ENCODE measurements at regions not wholly inside any gene's neighbourhood (a gene's known extent, or its start where the extent isn't known, plus 50 kb on each side); places are given as distances from the start of the nearest gene placed in this dataset.

DNA sequence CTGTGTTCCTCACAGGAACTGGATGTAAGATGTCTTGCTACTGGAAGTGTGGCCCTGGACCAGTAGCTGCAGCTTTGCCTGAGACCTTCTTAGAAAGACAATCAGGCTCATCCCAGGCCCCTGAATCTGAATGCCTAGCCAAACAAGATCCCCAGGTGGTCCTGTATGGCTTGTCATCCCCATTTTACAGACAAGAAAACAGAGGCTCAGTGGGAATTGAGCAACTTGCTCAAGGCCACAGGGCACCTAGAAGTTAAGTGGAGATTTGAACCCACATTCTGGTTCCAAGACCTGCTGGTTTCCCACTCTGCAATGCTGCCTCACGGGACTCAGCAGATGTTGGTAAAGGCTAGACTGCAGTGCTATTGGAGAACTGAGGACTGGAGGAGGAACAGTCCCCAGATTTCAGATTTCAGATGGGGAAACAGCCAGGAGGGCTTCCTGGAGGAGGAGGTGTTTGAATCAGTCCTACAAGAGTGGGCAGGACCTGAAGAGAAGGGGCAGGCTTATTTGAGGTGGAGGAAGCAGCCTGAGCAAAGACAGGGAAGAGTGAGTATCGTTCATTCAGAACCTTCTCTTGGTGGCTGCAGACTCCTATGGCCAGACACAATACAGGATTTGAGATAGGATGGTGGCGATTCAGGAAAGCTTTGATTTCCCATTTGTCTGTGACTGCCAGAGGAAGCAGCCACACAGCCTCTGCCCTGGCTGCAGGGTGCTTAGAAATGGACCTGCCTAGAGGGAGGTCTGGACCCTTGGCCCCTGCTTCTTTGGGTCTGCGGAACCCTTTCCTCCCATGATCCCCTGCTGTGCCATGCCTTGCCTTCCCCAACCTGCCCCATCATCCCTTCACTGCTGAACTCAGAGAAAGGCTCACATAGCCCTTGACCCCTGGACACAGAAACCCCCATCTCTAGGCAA, 233.4 kb upstream of the NLRP1 start:
- TF ChIP-seq, protein P1, sequence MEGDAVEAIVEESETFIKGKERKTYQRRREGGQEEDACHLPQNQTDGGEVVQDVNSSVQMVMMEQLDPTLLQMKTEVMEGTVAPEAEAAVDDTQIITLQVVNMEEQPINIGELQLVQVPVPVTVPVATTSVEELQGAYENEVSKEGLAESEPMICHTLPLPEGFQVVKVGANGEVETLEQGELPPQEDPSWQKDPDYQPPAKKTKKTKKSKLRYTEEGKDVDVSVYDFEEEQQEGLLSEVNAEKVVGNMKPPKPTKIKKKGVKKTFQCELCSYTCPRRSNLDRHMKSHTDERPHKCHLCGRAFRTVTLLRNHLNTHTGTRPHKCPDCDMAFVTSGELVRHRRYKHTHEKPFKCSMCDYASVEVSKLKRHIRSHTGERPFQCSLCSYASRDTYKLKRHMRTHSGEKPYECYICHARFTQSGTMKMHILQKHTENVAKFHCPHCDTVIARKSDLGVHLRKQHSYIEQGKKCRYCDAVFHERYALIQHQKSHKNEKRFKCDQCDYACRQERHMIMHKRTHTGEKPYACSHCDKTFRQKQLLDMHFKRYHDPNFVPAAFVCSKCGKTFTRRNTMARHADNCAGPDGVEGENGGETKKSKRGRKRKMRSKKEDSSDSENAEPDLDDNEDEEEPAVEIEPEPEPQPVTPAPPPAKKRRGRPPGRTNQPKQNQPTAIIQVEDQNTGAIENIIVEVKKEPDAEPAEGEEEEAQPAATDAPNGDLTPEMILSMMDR (IDR thresholded peaks at IDR 0.05): no peak
- TF ChIP-seq POLR2A (IDR thresholded peaks at IDR 0.05): no peak
- no peak for TF ChIP-seq POLR2AphosphoS5 (IDR thresholded peaks at IDR 0.05)
- Histone ChIP-seq H3K4me3 (no peak overlapping the region), H3K9me3 (no peaks in the 10 kb centered on the region), H3K4me1 (replicated peaks) (no peaks in the 10 kb centered on the region), H3K27ac (no peak overlapping the region), H3K27me3 (replicated peaks; ENCODE audit: insufficient read depth) (no peaks in the 10 kb centered on the region), H3K36me3 (no peaks in the 10 kb centered on the region)
- intact Hi-C loops (cut with DNase I): no loop called here
- no peak for DNase-seq (ENCODE audit: low spot score)
- 89% methylated on average over 4 of the region's 4 CpGs for WGBS

DNA sequence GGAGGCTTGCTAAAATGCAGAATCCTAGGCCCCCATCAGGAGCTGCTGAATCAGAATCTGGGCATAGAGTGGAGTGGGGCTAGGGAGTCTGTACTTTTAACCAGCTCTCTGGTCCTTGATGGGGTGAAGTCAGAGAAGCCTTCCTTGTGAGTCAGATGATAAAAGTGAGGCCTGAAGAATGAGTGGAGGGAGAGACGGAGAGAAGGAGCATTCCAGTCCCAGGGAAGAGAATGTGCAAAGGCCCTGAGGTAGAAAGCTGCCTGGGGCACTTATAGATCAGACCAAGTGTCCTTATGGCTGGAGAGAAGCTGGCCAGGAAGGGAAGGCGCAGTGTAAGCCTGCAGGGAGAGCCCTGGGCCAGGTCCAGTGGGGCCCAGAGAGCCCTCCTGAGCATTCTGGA, 235.1 kb upstream of the NLRP1 start:
- intact Hi-C loops (cut with DNase I): no loop called here
- Histone ChIP-seq H3K27me3 (replicated peaks; ENCODE audit: insufficient read depth) (peaks cover 2% of the 10 kb centered on the region), H3K4me1 (replicated peaks) (no peaks in the 10 kb centered on the region), H3K36me3 (no peaks in the 10 kb centered on the region), H3K27ac (no peak overlapping the region), H3K9me3 (no peaks in the 10 kb centered on the region), H3K4me3 (no peak overlapping the region)
- no peak for TF ChIP-seq POLR2AphosphoS5 (IDR thresholded peaks at IDR 0.05)
- no peak for TF ChIP-seq POLR2A (IDR thresholded peaks at IDR 0.05)
- TF ChIP-seq, protein P1 (IDR thresholded peaks at IDR 0.05): no peak
- 93% methylated on average over 2 of the region's 2 CpGs for WGBS
- no peak for DNase-seq (ENCODE audit: low spot score)

DNA sequence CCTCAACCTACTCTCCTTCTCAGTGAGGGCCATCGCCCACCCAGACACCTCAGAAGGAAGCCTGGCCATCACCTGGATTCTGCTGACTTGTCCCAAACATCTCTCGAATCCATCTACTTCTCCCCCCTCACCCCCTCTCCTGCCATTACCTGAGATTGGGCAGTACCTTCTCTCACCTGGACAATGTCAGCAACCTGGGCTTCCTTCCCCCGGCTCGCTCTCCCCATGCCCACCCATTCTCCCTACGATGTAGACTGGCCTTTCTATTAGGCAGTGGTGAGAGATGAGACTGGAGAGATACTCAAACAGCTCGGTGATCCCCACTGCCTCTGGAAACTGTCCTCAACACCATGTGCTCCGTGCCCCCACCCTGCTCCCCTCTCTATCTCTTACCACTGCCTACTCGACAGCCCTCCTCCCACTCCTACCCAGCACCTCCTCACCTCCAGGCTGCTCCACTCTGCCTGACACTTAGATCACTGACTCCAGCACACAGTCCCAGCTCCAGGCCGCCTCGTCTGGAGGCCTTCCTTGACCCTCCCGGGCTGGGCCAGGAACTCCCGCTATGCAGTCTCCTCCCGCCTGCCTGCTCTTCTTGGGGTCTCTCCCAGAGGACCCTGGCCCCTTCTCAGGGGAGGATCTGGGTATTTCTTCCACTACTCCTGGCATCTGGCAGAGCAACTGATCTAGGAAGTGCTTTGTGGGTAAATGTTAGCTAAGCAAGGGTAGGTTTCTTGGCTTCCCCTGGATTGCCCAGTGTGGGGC, 235.8 kb upstream of the NLRP1 start:
- WGBS: 81% methylated on average over 13 of the region's 13 CpGs
- H3K27me3 ChIP-seq (replicated peaks; ENCODE audit: insufficient read depth): peaks cover 2% of the 10 kb centered on the region
- no peaks in the 10 kb centered on the region for H3K4me1 ChIP-seq (replicated peaks)
- no peaks in the 10 kb centered on the region for H3K36me3 ChIP-seq
- no peak overlapping the region for H3K27ac ChIP-seq
- H3K4me3 ChIP-seq: no peak overlapping the region
- no peaks in the 10 kb centered on the region for H3K9me3 ChIP-seq
- intact Hi-C loops (cut with DNase I): no loop called here
- DNase-seq (ENCODE audit: low spot score): no peak
- TF ChIP-seq POLR2AphosphoS5 (IDR thresholded peaks at IDR 0.05) (no peak), POLR2A (IDR thresholded peaks at IDR 0.05) (no peak)
- TF ChIP-seq, protein P1 (IDR thresholded peaks at IDR 0.05): no peak

DNA sequence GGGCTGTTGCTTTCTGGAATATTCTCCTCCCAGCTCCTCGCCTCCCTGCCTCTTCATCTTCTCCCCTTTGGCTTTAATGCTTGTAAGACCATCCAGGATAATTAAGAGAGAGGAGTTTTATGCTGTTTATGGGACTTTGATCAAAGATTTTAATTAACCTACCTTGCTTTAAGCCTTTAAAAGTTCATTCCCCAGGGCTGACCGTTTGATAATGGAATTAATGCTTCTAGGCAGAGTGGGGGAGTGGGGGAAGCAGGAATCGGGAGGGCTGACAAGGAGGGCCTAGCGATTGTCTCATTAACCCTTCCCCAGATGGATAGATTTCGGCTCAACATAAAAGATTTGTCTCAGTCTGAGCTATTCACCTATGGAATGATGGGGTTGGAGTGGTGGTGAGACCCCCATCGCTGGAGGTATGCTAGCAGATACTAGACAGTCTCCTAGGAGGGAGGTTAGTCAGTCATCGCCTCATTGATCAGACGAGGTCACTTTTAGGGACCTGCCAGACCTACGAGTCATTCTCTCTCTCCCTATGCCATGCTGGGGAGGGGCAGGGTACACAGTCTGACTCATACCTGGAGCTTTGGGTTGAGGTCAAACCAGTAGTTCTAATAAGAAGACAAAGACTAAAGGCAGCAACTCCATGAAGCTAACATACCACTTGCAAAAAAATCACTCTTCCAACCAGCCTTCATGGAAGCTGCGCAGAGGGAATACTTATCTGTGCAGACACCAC, 236.6 kb upstream of the NLRP1 start:
- H3K27me3 ChIP-seq (replicated peaks; ENCODE audit: insufficient read depth): peaks cover 2% of the 10 kb centered on the region
- no peak for DNase-seq (ENCODE audit: low spot score)
- no peaks in the 10 kb centered on the region for H3K36me3 ChIP-seq
- H3K9me3 ChIP-seq: no peaks in the 10 kb centered on the region
- intact Hi-C loops (cut with DNase I): no loop called here
- no peaks in the 10 kb centered on the region for H3K4me1 ChIP-seq (replicated peaks)
- H3K4me3 ChIP-seq: no peak overlapping the region
- no peak overlapping the region for H3K27ac ChIP-seq
- no peak for TF ChIP-seq POLR2A (IDR thresholded peaks at IDR 0.05)
- TF ChIP-seq POLR2AphosphoS5 (IDR thresholded peaks at IDR 0.05): no peak
- TF ChIP-seq, protein P1 (IDR thresholded peaks at IDR 0.05): no peak
- WGBS: 62% methylated on average over 10 of the region's 10 CpGs

All from prostate gland (tissue), 2 donors.